ENCODE measurements at regions not wholly inside any gene's neighbourhood (a gene's known extent, or its start where the extent isn't known, plus 50 kb on each side); places are given as distances from the start of the nearest gene placed in this dataset.

DNA sequence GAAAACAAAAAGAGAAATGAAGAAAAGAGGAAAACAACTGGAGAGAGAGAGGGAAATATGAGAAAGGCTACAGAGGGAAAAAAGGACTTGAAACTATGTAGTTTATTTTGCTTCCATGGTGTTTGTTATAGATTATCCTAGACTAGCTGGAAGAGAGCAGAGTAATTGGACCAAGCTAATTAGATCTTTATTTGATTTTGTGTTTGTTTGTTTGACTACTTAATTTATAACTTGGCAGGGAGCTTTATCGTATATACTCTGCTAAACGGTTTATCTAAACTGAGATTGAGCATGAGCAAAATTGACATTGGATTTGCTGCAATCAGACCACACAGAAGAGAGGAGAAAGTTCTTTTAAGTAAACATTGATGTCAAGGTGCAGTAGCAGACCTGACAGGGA, 443.8 kb upstream of the USP24 start:
- TF ChIP-seq EZH2 (IDR thresholded peaks at IDR 0.05; ENCODE audit: low read depth), result no peak
- TF ChIP-seq, protein P1, sequence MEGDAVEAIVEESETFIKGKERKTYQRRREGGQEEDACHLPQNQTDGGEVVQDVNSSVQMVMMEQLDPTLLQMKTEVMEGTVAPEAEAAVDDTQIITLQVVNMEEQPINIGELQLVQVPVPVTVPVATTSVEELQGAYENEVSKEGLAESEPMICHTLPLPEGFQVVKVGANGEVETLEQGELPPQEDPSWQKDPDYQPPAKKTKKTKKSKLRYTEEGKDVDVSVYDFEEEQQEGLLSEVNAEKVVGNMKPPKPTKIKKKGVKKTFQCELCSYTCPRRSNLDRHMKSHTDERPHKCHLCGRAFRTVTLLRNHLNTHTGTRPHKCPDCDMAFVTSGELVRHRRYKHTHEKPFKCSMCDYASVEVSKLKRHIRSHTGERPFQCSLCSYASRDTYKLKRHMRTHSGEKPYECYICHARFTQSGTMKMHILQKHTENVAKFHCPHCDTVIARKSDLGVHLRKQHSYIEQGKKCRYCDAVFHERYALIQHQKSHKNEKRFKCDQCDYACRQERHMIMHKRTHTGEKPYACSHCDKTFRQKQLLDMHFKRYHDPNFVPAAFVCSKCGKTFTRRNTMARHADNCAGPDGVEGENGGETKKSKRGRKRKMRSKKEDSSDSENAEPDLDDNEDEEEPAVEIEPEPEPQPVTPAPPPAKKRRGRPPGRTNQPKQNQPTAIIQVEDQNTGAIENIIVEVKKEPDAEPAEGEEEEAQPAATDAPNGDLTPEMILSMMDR (conservative IDR thresholded peaks at IDR 0.05), result no peak
